M059J (cell line): ENCODE measurements at regions not wholly inside any gene's neighbourhood (a gene's known extent, or its start where the extent isn't known, plus 50 kb on each side); places are given as distances from the start of the nearest gene placed in this dataset.

Source experiments
- DNase-seq: peaks from one replicate; pipeline ENCODE4 v3.0.0-alpha.2; 2012; ENCODE audit warnings: low read depth

DNA sequence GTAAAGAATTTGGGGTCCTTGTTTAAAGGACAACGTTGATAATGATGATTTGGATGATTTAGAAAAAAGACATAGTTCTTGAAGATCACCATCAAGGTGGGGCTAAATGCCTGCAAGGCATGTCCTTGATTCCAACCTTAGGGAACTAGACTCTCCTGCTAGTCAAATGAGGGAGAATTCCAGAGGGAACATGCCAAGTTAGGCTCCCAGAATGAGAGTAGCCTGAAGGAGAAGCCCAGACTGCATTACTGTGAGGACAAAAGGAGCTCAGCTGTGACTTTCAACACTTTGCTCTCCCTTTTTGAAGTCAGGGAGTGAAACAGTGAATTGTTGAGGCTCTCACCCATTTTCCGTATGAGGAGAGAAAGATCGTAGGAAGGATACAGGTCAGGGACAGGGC, 95.2 kb upstream of the TBX3 start:
- peak; percentile 47 for DNase-seq

DNA sequence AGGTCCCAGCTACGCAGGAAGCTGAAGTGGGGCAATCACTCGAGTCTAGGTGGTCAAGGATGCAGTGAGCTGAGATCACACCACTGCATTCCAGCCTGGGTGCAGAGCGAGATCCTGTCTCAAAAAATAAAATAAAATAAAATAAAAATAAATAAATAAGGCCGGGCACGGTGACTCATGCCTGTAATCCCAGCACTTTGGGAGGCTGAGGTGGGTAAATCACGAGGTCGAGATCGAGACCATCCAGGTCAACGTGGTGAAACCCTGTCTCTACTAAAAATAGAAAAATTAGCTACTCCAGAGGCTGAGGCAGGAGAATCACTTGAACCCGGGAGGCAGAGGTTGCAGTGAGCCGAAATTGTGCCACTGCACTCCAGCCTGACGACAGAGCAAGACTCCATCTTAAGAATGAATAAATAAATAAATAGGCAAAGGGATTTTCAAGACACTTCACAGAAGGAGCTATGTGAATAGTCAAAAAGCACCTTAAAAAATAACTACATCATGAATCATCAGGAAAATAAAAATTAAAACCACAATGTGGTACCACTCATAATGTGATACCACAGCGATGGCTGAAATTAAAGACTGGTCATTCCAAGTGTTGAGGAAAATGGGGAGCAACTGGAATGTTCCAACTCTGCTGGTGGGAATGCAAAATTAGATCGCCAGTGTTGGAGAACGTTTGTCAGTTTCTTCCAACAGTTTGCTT, 92.9 kb upstream of the TBX3 start:
- DNase-seq: peak; percentile 93

DNA sequence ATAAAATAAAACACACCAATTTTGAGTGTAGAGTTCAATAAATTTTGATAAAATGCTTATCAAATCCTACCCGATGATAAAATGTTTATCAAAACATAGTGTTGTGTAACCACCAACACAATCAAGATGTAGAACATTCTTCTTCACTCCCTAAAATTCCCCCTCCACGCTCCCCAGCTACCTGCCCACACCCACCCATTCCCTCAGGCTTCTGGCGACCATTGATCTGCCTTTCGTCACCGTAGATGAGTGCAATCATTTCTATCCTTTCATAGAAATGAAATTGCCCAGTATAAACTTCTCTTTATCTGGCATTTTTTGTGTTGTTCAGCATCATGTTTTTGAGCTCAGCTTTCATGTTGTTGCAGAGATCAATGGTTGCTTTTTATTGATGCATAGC, 90.7 kb upstream of the TBX3 start:
- no peak for DNase-seq

DNA sequence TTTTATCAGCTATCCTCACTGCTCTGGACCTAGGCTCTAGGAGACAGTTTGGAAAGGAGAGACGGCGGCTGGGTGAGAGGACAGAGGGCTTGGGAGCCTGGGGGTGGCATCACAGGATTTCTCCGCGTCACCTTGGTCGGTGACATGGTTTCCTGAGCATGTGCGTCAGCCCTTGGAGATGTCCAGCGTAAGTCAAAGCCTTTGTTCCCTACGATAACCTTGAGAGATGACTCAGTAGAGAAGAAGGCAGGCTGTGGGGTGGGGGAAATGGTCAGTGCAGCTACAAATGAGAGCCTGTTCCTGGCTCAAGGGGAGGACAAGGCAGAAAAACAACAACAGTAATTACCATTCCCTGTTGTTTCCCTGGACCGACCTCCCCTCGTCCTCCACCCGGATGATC, 90.2 kb upstream of the TBX3 start:
- peak; percentile 98 for DNase-seq

DNA sequence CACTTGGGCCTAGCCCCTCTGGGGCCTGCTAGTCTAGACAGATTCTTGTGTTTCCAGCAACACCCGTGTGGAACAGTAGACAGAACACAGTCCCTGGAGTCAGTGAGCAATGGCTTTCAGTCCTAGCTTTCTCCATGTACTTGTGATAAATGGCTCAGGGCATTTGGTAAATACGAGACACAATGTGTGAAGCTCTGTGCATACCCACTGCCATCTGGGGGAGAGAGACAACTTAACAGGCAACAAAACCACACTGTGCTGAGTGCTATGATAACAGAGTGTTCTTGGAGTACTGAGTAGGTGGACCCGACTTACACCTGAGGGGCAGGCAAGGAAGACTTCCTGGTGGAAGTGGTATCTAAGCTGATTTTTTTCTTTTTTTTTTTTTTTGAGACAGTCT, 86.3 kb upstream of the TBX3 start:
- DNase-seq: peak; percentile 78

DNA sequence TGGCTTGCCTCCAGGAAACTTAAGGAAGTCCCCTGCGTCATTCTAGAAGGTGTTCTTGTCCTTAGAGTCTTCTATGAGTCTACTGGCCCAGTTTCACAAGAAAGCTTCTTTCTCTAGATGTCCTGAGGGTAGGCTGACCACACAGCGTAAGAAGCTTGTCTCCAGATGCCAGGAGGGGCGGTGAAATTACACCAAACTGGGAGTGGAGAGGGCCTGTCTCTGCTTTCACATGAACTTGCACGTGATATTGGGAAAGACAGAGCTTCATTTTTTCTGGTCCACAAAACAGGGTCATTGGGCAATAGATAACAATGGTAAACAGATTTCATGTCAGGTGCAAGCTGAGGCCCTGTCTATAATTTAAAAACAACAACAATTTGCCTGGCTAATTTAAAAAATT, 85.7 kb upstream of the TBX3 start:
- peak; percentile 97 for DNase-seq

DNA sequence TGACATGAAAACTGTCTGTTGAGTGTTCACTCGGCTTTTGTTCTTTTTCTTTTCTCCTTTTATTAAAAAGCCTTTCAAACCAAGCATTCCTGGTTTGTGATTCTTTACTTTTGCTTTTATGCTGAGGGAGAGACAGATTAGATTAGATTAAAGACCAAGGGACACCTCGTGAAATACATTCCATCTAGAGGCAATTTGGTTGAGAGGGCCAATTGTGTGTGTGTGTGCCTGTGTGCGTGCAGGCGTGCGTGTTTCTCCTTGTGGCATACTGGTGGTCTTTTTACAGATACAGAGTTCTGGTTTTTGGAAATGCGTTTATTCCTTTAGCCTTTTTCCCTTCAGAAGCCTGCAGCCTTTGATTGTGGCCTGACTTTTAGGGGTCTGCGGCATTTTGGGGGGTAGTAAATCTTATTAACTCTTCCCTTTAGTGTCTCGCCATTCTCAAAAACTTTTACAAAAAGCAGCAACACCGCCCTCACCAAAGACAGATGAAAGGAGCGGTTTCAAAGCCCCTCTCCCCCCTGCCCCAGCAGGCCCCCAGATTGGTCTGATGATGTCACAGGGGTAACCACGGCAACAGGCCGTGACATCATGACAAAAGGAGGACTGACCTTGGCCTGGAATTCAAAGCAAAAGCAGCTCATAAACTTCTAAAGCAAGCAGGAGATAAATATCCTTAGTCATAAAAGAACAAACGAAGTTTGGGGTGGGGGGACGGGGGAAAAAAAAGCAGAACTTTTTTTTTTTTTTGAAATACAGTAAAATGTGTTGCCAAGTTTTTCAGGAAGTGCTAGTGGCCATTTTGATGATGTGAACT, 84.1 kb upstream of the TBX3 start:
- peak; percentile 82 for DNase-seq

DNA sequence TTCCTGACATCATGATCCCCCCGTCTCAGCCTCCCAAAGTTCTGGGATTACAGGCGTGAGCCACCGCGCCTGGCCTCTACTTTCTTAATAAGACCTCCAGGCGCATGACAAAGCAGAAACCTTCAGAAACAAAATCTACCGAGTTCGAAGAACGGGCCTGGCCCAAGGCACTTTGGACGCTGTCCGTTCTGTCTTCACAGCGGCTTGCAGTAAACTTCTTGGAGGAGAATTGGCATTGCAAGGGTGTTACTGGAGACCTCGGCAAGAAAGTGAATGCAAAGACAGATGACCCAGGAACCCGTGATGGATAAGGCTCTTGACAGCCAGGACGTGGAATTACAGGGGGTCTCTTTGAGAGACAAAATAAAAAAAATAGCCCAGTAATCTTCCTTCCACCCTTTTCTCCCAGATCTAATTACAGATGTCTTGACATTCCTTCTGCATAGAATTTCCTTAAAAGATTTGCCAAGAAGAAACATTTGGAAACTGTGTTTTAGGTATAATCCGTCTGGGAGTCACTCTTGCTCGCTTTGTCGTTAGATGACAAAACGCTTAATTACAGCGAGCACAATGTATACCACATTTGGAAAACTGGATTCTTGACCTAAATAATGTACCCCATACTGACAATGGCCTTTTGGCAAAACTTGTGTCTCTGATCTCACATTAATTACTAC, 83.2 kb upstream of the TBX3 start:
- no peak for DNase-seq

DNA sequence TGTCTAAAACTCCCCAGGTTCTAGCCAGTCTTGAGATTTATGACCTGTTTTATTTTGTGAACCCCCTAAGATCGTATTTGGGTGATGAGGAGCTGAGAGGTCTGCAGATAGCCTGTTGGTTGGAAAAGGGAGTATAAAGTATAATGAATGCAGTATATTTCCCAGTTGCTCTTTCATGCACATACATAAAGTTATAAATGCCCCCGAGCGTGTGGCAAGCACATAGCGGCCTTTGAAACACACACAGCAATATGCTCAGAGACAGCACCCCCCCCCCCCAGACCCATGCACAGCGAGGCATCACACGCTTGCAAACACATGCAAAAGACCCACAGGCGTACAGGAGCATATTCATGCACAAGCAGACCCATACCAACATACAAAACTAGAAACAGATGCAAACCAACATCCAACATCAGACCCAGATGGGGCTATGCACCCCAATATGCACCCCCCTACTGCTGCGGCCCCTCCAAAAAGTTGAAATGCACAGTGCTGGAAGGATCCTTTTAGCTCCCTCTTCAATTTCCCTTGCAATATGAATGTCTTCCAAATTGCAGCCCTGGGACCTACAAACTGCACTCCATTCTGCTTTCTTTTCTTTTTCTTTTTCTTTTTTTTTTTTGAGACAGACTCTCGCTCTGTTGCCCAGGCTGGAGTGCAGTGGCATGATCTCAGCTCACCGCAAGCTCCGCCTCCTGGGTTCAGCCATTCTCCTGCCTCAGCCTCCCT, 82.2 kb upstream of the TBX3 start:
- no peak for DNase-seq

DNA sequence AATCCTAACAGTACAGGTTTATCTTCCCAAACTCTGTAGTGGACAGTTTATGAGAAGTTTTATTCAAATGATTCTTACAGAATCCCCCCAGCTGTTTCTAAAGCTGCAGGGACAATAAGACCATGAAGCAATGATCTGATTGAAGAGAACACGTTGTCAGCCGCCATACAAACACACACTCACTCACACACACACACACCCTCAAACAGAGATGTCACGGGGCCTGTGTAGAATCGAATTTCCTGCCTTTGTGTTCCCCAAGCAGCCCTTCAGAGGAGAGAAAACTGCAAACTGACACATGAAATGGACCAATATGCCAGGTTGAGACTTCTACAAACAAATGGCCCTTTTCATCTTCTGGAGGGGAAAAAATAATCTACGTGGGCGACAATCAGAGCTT, 80.5 kb upstream of the TBX3 start:
- DNase-seq: no peak

DNA sequence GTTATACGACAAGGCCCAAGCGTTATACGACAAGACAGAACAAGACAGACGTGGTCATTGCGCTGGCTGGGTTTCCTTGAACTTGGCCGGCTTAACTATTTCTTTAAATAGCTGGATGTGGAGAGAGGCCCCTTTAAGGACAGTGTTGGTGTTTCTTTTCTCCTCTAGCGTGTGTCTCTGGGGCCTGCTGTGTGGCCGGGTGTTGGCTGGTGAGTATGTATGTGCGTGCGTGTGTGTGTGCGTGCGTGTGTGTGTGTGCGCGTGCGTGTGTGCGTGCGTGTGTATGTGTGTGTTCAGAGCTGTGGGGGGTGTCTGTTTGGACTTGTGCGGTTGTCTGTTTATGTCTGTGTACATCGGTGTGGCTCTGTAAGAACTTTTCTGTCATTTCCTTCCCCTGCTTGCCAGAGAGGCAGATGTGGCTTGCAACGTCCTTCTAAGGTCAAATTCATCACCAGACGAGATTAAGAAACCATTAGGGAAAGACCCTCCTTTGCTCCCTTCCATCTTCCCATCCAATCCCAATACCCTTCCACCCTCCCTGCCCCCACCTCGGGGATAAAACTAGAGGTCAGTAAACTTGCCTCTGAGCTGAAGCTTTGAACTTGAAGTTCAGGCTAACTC, 78.6 kb upstream of the TBX3 start:
- DNase-seq: peak; percentile 50

DNA sequence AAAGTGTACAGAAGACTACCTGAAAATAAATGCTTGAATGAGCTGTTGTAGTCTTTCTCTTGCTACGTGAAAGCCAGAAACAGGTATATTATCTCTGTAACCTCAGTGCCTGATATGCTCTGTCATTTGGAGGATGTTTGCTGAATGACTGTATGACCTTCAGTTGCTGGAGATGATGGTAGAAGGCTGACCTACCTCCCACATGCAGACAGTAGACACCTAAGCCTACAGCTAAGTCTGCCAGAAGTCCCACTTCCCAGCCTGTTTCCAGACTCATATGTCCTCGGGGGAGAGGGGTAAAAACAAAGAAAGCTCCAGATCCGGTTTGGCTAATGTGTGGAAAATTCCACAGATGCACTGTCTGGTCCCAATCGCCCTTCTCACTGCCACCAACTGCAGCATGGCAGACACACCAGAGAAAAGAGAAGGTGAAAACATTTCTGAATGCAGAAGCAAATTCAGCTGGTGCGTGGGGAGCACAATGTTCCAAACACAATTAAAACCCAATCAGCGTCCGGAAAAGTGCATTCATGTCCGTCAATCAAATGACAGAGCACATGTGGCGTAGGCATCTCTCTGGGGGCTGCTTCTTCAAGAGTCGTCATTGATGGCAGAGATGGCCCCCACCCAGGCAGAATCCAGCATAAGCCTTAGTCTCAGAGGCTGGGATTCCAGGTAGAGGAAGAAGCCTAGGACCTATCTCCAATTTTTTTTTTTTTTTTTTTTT, 76.3 kb upstream of the TBX3 start:
- DNase-seq: peak; percentile 90

DNA sequence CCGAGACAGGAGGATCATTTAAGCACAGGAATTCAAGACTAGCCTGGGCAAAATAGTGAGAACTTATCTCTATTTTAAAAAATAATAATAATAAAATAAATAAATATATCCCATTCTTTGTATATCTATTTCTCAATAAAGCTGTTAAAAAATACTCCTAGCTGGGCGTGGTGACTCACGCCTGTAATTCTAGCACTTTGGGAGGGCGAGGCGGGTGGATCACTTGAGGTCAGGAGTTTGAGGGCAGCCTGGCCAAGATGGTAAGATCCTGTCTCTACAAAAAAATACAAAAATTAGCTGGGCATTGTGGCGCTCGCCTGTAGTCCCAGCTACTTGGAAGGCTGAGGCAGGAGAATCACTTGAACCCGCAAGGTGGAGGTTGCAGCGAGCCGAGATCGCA, 75.7 kb upstream of the TBX3 start:
- peak; percentile 81 for DNase-seq

DNA sequence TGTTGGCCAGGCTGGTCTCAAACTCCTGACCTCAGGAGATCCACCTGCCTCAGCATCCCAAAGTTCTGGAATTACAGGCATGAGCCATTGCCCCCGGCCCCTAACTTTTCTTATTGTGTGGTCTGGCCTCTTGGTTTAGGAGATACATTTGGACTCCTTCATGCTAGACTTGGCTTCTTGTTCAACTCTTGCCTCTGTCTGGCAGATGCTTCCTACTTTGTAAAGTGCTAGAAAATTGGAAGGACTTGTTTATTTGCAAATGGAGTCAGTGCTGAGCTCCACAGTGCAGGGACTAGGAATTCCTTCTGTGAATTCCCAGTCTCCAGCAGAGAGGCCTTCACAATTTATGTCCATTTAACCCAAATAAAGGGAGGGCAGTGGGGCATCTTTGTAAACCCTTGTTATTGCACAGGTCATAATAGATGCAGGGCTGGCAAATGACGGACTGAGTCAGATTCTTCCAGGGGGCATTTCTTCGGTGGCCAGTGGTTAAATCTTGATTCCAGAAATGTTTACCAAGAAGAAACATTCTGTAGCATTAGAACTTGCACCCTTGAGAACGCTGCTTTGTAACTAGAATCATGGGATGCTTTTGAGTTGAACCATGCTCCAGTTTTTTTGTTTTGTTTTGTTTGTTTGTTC, 73.8 kb upstream of the TBX3 start:
- peak; percentile 90 for DNase-seq

DNA sequence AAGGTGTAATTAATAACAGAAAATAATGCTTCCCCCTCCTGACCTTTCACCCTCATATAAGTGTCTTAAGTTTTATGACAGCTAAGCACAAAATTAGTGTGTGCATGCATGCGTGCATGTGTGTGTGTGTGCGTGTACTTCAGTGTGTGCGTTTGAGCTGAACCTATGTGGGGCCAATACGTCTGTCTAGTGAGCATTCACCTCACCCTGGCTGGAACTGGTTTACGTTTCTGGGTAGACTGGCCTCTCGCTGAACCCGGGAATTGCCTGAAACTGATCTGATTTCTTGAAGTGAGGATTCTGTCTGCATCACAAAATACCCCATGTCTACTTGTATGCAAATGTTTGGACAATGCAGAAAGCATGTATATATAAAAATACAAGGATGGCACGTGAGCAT, 68.2 kb upstream of the TBX3 start:
- no peak for DNase-seq

DNA sequence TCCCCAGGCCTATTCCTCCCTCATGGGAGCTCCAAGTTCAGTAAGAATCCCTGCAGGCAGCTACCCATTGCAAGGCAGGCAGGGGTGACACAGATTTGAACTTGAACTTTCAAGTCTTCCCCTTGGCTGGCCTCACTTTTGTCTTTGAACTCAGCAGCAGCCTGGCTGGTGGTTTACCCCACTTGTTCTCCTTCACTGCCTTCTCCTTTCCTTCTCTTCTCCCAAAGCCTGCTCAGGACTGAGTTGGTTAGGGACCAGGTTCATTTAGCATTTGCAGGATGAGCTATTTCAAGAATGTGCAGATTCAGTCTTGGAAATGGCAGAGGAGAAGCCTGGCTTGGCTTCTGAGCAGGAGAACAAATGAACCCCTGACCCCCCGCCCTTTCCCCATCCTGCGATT, 67.7 kb upstream of the TBX3 start:
- DNase-seq: no peak

DNA sequence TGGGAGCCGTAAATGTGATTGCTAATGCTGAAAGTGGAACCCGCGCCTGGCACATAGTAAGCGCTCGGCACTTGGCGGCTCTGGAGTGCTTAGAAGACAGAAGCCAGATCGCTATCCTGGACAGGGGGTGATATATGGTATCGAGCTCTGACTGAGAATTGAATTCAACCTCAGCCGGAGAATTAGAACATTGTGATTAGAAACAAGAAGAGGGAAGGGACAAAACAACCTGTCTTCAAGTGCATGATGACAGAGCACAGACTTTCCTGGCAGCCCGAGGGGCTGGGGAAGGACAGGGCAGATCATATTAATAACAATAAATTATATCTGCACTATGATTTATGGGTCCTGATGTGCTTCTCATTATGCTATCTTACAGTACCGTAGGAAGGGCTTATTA, 66.9 kb upstream of the TBX3 start:
- DNase-seq: no peak

DNA sequence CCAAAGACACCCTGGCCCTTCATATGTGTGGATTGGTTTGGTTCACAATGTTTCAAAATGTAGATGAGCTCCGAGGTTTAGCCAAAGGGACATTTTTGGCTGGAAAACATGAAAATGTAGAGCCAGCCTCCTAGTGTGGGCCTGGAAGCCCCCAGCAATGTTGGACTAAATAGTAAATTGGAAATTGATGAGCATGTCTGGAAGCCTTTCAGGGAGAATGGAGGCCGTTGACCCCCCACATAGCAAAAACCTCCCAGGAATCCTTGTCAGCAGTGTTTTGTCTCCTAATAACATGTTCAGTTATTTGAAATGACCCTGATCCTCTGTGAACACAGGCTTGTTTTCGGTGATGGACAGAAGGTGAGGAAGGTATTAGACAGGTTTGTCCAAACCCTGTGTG, 65.1 kb upstream of the TBX3 start:
- no peak for DNase-seq

DNA sequence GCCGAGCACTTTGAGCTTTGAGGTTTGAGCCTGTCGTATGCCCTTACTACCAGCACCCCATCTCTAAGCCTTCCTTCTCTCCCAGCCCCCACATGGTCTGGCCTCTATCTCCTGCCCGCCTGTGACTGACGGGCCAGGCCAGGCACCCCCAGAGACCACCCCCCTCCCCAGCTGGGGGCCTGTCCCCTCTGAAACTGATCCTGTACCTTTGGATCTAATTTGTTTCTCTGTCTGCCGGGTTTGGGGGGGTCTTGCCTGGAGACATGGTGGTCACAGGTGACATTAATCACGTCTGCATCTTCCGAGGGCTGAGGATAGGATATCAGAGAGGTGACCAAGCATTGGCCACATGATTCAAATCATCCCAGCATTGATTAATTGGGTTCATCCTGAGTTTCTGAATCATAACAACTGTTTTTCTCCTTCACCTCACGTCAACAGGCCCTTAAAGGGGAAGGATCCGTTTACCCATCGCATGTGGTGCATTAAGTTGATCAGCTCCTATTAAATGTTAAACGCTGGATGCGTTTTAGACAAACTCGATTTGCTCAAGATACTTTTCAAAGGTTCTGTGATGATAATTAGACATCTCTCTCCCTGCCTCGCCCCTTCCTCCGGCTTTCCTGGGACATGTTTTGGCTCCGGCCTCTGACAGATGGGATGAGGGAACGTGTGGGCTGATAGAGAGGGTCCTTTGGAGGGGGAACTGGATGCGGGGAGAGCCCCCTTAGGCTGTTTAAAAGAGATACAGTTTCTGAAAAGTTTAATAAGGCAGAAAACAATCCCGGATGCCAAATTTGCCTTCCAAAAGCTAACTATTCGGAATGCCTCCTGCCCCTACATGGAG, 63.3 kb upstream of the TBX3 start:
- peak; percentile 64 for DNase-seq
